Stomach (tissue), 4 donors: ENCODE measurements at regions not wholly inside any gene's neighbourhood (a gene's known extent, or its start where the extent isn't known, plus 50 kb on each side); places are given as distances from the start of the nearest gene placed in this dataset.

Experiments
- EP300 ChIP-seq: sonication (generic); formaldehyde crosslinking; IDR thresholded peaks from one replicate; pipeline ENCODE4 v1.6.1; 2017; ENCODE audit warnings: antibody characterized with exemption
- POLR2A ChIP-seq, 4 donors: fragments of 450-650 bp; IDR thresholded peaks; one replicate each; pipeline ENCODE4 v1.6.1; 2016; ENCODE audit warnings: antibody characterized with exemption in 4 of 4, control low read depth in 2 of 4, mild to moderate bottlenecking in 1 of 4, moderate library complexity in 1 of 4
- POLR2AphosphoS5 ChIP-seq, 3 donors: sonication (generic); formaldehyde crosslinking; IDR thresholded peaks; one replicate each; pipeline ENCODE4 v1.6.1; 2016; ENCODE audit warnings: antibody characterized with exemption in 3 of 3
- TF ChIP-seq, protein P1 (sequence below), 7 experiments: fragments of 450-650 bp in 4 of 7; fragments of 200-600 bp in 3 of 7; sonication (generic) in 3 of 7; IDR thresholded peaks; one replicate each; pipeline ENCODE4 v1.5.1; 2016 to 2019; ENCODE audit warnings: antibody characterized with exemption in 7 of 7, control low read depth in 2 of 7, mild to moderate bottlenecking in 1 of 7

DNA sequence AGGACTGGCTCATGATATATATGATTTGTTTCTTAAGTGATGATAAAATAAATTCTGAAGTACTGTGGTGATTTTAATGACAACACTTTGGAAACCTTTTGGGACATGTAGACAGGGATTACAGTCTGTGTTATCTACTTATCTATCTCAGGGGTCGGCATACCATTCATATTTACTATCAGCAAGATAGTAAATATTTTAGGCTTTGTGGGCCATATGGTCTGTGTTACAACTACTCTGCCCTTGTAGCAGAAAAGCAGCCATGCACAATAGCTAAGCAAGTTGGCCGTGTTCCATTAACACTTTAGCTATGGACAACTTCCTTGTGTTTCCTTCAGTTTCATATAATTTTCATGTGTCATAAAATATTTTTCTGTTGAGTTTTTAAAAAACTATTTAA lies 97.8 kb upstream of the PRPS1L1 start:
- TF ChIP-seq, protein P1, sequence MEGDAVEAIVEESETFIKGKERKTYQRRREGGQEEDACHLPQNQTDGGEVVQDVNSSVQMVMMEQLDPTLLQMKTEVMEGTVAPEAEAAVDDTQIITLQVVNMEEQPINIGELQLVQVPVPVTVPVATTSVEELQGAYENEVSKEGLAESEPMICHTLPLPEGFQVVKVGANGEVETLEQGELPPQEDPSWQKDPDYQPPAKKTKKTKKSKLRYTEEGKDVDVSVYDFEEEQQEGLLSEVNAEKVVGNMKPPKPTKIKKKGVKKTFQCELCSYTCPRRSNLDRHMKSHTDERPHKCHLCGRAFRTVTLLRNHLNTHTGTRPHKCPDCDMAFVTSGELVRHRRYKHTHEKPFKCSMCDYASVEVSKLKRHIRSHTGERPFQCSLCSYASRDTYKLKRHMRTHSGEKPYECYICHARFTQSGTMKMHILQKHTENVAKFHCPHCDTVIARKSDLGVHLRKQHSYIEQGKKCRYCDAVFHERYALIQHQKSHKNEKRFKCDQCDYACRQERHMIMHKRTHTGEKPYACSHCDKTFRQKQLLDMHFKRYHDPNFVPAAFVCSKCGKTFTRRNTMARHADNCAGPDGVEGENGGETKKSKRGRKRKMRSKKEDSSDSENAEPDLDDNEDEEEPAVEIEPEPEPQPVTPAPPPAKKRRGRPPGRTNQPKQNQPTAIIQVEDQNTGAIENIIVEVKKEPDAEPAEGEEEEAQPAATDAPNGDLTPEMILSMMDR (IDR thresholded peaks at IDR 0.05), result no peak
- TF ChIP-seq POLR2A (IDR thresholded peaks at IDR 0.05) (no peak), POLR2AphosphoS5 (IDR thresholded peaks at IDR 0.05) (no peak), EP300 (no peak)
